GM12878 (cell line): ENCODE measurements at regions not wholly inside any gene's neighbourhood (a gene's known extent, or its start where the extent isn't known, plus 50 kb on each side); places are given as distances from the start of the nearest gene placed in this dataset.

ENCODE experiments used
- MTA2 ChIP-seq: fragments of 450-650 bp; IDR thresholded peaks from 2 replicates; pipeline ENCODE4 v1.6.1; 2016; ENCODE audit warnings: low read depth, mild to moderate bottlenecking, moderate library complexity
- TCF7 ChIP-seq: IDR thresholded peaks from 2 replicates; pipeline ENCODE4 v1.6.1; 2014; ENCODE audit warnings: antibody characterized with exemption, borderline replicate concordance

- TF ChIP-seq TCF7 = no peak
- no peak for TF ChIP-seq MTA2
Measured at GRCh38 chr2:204264085-204264553, 281.2 kb upstream of the PARD3B start.
